AG09309 (cell line): ENCODE measurements at regions not wholly inside any gene's neighbourhood (a gene's known extent, or its start where the extent isn't known, plus 50 kb on each side); places are given as distances from the start of the nearest gene placed in this dataset.

Experiments
- DNase-seq: peaks from one replicate; pipeline ENCODE4 v3.0.0-alpha.2; 2010; ENCODE audit warnings: low read depth
- H3K4me3 ChIP-seq: 2 replicates; pipeline ENCODE4 v1.5.1; 2011; ENCODE audit warnings: mild to moderate bottlenecking, low read depth, low read length, moderate library complexity; ENCODE audit not compliant: control insufficient read depth
- TF ChIP-seq, protein P1 (sequence below): IDR thresholded peaks from 2 replicates; pipeline ENCODE4 v1.5.1; 2011; ENCODE audit warnings: mild to moderate bottlenecking, low read depth, low read length, inconsistent platforms; ENCODE audit not compliant: insufficient read depth, control insufficient read depth; ENCODE audit errors: missing control alignments

DNA sequence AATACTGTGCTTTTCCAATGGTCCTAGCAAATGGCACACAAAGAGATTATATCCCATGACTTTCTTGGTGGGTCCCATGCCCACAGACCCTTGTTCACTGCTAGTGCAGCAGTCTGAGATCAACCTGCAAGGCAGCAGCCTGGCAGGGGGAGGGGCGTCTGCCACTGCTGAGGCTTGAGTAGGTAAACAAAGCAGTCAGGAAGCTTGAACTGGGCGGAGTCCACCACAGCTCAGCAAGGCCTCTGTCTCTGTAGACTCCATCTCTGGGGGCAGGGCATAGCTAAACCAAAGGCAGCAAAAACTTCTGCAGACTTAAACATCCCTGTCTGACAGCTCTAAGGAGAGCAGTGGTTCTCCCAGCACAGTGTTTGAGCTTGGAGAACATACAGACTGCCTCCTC is 82.9 kb downstream of the ZNF737 start:
- no peak for DNase-seq
- H3K4me3 ChIP-seq: no peak overlapping the region
- TF ChIP-seq, protein P1, sequence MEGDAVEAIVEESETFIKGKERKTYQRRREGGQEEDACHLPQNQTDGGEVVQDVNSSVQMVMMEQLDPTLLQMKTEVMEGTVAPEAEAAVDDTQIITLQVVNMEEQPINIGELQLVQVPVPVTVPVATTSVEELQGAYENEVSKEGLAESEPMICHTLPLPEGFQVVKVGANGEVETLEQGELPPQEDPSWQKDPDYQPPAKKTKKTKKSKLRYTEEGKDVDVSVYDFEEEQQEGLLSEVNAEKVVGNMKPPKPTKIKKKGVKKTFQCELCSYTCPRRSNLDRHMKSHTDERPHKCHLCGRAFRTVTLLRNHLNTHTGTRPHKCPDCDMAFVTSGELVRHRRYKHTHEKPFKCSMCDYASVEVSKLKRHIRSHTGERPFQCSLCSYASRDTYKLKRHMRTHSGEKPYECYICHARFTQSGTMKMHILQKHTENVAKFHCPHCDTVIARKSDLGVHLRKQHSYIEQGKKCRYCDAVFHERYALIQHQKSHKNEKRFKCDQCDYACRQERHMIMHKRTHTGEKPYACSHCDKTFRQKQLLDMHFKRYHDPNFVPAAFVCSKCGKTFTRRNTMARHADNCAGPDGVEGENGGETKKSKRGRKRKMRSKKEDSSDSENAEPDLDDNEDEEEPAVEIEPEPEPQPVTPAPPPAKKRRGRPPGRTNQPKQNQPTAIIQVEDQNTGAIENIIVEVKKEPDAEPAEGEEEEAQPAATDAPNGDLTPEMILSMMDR: no peak

DNA sequence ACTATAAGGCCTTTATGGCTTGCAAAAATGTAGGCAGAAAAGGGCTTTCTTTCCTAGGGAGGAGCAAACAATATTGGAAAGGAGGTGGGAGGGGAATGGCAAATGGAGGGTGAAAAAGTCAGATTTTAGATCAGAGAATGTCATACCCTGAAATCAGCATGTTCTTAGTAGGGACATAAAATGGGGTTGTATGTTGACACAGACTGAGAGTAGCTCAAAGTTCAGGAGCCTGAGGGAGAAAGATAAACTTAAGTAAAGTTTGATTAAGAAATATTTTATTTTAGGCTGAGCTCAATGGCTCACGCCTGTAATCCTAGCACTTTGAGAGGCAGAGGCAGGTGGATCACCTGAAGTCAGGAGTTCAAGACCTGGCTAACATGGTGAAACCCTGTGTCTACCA is 83.8 kb downstream of the ZNF737 start:
- TF ChIP-seq, protein P1: no peak
- H3K4me3 ChIP-seq: no peak overlapping the region
- no peak for DNase-seq

DNA sequence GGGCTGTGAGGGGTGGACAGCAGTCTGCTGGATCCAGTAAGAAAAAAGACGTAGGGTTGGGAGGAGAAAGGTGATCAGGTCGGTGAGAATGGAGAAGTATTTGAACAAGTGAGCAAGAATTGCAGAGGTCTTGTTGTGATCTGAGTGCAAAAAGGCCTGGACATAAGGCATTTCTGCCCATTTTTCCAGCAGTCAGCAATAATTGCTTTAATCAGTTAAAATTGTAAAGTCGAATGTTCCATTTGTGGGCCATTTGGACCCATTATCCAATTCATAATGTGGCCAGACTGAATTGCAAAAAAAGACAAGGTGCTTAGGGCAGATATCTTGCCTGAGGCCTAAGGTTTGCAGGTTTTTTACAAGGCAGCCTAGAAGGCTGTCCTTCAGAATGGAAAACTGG is 86.1 kb downstream of the ZNF737 start:
- TF ChIP-seq, protein P1: no peak
- no peak overlapping the region for H3K4me3 ChIP-seq
- DNase-seq: no peak

DNA sequence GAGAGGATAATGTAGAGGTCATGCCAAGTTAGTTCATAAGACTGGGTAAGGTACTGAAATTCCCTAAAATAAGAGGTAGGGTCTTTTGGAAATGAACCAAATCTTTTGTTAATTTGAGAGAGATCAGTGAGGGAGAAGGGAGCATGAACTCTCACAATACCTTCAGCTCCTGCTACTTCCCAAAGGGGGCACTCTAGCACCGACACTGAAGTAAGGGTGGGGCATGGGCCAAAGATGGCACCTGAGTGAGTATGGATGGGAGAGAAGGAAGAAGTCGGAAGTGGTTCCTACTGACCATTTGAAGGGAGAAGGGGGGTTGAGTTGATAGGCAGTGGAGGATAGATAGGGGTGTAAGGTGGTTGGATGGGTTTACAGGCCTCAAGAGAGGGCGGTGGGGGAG is 86.6 kb downstream of the ZNF737 start:
- no peak for DNase-seq
- no peak overlapping the region for H3K4me3 ChIP-seq
- TF ChIP-seq, protein P1: no peak

DNA sequence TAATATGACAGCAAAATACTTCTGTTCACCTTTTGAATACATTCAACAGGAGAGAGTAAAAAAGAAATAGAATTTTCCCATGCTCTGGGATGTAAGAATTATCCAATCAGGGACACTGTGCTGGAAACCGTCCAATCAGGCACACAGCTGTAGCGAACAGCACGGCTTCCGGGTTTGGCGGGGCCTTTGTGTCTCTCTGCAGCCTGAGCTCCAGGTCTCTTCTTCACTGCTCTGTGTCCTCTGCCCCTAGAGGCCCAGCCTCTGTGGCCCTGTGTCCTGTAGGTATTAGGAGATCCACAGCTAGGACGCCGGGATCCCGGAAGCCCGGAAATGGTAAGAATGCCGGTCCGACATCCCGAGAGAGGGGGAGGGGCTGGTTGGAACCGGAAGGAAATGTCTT is 92.7 kb downstream of the ZNF737 start:
- TF ChIP-seq, protein P1: no peak
- H3K4me3 ChIP-seq: no peak overlapping the region; the same call in 1 of the 2 replicates
- no peak for DNase-seq

DNA sequence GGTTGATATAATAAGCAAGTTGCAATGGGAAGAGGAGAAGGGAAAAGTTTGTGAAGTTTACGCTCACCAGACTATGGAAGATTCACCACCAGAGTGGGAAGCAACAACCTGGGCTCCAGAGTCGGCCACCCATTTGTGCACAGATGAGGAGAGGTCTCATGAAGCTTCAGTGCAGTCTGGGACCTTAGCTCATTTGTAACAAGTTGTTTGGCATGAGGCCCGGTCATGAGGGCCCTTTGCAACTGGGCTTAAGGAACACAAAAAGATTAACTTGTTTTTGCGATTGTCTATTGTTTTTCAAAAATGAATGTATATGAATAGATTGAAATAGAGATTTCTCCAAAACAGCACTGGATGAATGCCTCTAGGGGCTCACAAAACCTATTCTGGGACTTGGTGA is 94.2 kb downstream of the ZNF737 start:
- no peak for DNase-seq
- no peak overlapping the region for H3K4me3 ChIP-seq
- TF ChIP-seq, protein P1: no peak
